ENCODE measurements at regions not wholly inside any gene's neighbourhood (a gene's known extent, or its start where the extent isn't known, plus 50 kb on each side); places are given as distances from the start of the nearest gene placed in this dataset.
"Not testable (repeated sequence)": the region's sequence is repeated elsewhere in the genome, so short reads cannot be mapped to it uniquely, and the experiment has no call there.

GRCh38 chr9:38255599-38255998, 136.9 kb upstream of the ALDH1B1 start:
- DNase-seq (ENCODE audit: low read depth in 2 of 2) = no peak

GRCh38 chr9:38254756-38255155, 137.7 kb upstream of the ALDH1B1 start:
- no peak for DNase-seq (ENCODE audit: low read depth in 2 of 2)

- DNase-seq (ENCODE audit: low read depth in 2 of 2) = no peak
Observed at GRCh38 chr9:38254151-38254550, 138.4 kb upstream of the ALDH1B1 start.

GRCh38 chr9:38253200-38253599, 139.3 kb upstream of the ALDH1B1 start:
- no peak for DNase-seq (ENCODE audit: low read depth in 2 of 2)

GRCh38 chr9:38251036-38251860, 141.3 kb upstream of the ALDH1B1 start:
- no peak for DNase-seq (ENCODE audit: low read depth in 2 of 2)

- no peak for DNase-seq (ENCODE audit: low read depth in 2 of 2)
Observed at GRCh38 chr9:38250279-38251035, 142.0 kb upstream of the ALDH1B1 start.

- no peak for DNase-seq (ENCODE audit: low read depth in 2 of 2)
Observed at GRCh38 chr9:38249587-38250210, 142.8 kb upstream of the ALDH1B1 start.

- no peak for DNase-seq (ENCODE audit: low read depth in 2 of 2)
Observed at GRCh38 chr9:38249049-38249448, 143.5 kb upstream of the ALDH1B1 start.

GRCh38 chr9:38246833-38247232, 145.7 kb upstream of the ALDH1B1 start:
- DNase-seq (ENCODE audit: low read depth in 2 of 2) = no peak

- DNase-seq (ENCODE audit: low read depth in 2 of 2) = no peak
Observed at GRCh38 chr9:38244971-38245370, 147.5 kb upstream of the ALDH1B1 start.

- no peak for DNase-seq (ENCODE audit: low read depth in 2 of 2)
Observed at GRCh38 chr9:38243993-38244392, 148.5 kb upstream of the ALDH1B1 start.

GRCh38 chr9:38242151-38242550, 150.4 kb upstream of the ALDH1B1 start:
- DNase-seq (ENCODE audit: low read depth in 2 of 2) = not testable (repeated sequence)

- DNase-seq (ENCODE audit: low read depth in 2 of 2) = no peak
Observed at GRCh38 chr9:38240051-38240450, 152.5 kb upstream of the ALDH1B1 start.

- no peak for DNase-seq (ENCODE audit: low read depth in 2 of 2)
Observed at GRCh38 chr9:38235244-38235643, 157.3 kb upstream of the ALDH1B1 start.

- no peak for DNase-seq (ENCODE audit: low read depth in 2 of 2)
Observed at GRCh38 chr9:38234479-38235170, 157.9 kb upstream of the ALDH1B1 start.

GRCh38 chr9:38233796-38234355, 158.6 kb upstream of the ALDH1B1 start:
- DNase-seq (ENCODE audit: low read depth in 2 of 2) = no peak

- no peak for DNase-seq (ENCODE audit: low read depth in 2 of 2)
Observed at GRCh38 chr9:38233343-38233742, 159.2 kb upstream of the ALDH1B1 start.

GRCh38 chr9:38232895-38233294, 159.6 kb upstream of the ALDH1B1 start:
- DNase-seq (ENCODE audit: low read depth in 2 of 2) = no peak

GRCh38 chr9:38229504-38230155, 160.6 kb upstream of the SHB start:
- DNase-seq (ENCODE audit: low read depth in 2 of 2) = no peak

GRCh38 chr9:38229104-38229500, 160.1 kb upstream of the SHB start:
- DNase-seq (ENCODE audit: low read depth in 2 of 2) = no peak

Measured in fibroblast of skin of left biceps (primary cell).